Cerebellar nuclear complex (tissue), 1 donor: ENCODE measurements at regions not wholly inside any gene's neighbourhood (a gene's known extent, or its start where the extent isn't known, plus 50 kb on each side); places are given as distances from the start of the nearest gene placed in this dataset.

ENCODE experiments used
- DNase-seq, 2 experiments: peaks; one replicate each; lab custom pipeline; 2025; lab: John Stamatoyannopoulos, UW

DNA sequence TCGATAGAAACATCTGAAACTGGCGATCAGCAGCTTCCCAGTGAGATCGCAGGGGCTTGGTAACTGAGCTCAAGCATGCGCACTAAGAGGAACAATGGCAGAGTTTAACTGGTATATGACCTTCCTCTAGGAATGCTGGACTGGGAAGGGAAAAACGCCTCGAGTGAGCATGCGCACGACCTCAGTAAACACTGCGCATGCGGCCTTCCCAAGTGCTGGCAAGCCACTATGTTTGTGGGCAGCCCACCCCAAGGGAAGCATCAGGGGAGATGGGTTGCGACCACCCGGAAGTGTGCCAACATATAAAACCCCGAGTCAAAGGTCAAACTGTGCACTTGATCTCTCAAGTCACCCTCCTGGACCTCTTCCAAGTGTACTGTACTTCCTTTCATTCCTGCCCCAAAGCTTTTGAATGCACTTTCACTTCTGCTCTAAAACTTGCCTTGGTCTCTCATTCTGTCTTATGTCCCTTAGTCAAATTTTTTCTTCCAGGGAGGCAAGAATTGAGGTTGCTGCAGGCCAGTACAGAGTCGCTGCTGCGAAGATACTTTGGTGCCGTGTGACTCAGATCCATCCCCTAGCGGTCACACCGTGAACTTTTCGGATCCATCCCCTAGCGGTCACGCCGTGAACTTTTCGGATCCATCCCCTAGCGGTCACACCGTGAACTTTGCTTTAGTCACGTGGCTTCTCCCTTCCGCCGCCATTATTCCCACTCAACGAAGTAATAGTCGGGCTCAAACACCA lies 243.3 kb downstream of the FAM43A start:
- DNase-seq: no peak

- DNase-seq: no peak
Observed at GRCh38 chr3:194929578-194929960, 243.9 kb downstream of the FAM43A start.

GRCh38 chr3:194930377-194931204 lies 244.9 kb downstream of the FAM43A start:
- no peak for DNase-seq

- no peak for DNase-seq
Observed at GRCh38 chr3:194931347-194931746, 245.7 kb downstream of the FAM43A start.

DNA sequence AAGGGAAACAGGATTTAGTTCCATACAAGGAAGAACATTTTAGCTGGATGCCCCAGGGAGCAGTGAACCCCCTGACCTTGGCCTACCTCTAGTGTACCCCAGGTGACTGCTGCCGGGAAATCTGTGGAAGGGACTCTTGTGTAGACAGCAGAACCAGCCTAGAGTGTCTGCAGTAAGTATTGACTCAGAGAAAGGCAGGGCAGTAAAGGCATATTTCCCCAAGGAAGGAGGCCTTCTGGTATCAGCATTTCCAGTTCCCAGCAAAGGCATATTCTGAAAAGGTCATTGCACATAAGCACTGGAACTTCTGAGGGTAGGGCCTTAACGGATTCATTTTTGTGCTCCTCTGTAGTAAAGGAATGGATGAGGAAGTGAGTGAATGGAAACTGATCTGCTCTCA lies 246.2 kb downstream of the FAM43A start:
- no peak for DNase-seq

DNA sequence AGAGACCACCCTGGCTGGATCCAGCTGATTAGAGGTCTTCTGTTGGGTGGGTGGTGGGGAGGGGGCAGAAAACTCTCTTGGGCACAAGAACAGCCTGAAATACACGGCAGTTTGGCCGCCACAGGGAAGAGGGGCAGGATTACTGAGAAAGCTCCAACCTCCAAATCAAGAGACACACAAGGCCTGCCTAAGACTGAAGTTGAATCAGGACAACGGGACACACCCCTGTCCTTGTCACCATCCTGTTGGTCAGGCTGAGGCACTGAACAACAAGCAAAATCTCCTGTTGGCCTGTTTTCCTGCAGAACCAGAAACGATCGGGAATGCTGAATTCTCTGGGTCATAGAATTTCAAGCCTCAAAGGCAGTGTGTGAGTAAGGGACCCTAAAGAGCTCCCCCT lies 247.8 kb downstream of the FAM43A start:
- no peak for DNase-seq

- no peak for DNase-seq
Observed at GRCh38 chr3:194935061-194935460, 249.4 kb downstream of the FAM43A start.

DNA sequence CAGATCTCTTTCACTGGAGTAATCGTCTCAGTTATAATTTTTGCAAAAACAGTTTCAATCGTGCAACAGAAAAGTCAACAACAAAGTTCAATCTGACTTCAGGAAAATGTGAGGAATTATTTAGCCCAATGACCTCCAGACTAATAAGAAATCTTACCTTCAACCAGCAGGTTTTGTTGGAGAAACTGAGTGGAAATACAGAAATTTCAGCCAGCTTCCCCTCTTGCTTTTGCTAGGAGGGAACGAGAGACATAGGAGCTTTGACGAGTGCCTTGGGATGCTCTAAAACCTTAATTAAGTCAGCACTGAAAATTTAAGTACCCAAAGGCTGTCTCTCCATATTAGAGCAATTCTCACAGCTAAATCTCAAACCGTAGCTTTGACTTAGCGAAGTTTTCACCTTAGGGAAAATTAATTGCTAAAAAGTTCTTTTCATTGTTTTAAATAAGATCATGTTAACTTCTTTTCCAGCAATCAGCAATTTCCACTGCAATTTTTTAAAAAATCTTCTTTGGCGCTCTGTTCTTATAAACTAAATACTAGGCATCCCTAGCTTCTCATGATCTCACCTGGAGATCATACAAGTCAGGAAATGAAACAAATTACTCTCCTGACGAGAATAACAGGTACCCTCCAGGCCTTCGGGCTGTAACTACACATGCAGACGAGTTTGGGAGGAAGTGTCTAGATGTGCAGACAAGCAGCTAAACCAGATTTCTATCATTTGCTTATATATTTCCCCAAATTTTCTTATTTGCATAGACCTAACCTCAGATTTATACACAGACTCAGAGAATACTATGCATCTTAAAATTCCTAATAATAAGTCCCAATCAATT lies 250.2 kb downstream of the FAM43A start:
- no peak for DNase-seq

GRCh38 chr3:194936659-194937058 lies 251.0 kb downstream of the FAM43A start:
- no peak for DNase-seq

GRCh38 chr3:194937144-194937543 lies 251.5 kb downstream of the FAM43A start:
- no peak for DNase-seq

GRCh38 chr3:194937882-194938321 lies 252.2 kb downstream of the FAM43A start:
- no peak for DNase-seq

- DNase-seq: no peak
Observed at GRCh38 chr3:194938845-194939531, 253.3 kb downstream of the FAM43A start.

DNA sequence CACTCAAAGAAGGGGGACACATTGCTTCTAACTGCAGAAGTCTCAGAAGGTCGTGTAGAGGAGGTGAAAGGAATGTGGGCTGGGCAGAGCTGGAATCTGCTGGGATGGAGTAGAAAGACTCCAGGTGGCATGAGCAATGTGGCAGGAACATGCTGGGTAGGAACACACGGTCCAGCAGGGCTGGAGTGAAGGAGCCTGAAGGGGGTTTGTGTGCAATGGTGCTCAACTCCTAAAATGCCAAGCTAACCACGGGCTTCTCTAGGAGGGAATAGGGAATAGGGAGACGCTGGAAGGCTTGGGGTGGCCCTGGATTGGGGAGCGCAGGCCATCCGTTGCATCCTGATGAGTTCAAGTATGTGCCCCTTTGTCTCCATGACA lies 253.8 kb downstream of the FAM43A start:
- no peak for DNase-seq

DNA sequence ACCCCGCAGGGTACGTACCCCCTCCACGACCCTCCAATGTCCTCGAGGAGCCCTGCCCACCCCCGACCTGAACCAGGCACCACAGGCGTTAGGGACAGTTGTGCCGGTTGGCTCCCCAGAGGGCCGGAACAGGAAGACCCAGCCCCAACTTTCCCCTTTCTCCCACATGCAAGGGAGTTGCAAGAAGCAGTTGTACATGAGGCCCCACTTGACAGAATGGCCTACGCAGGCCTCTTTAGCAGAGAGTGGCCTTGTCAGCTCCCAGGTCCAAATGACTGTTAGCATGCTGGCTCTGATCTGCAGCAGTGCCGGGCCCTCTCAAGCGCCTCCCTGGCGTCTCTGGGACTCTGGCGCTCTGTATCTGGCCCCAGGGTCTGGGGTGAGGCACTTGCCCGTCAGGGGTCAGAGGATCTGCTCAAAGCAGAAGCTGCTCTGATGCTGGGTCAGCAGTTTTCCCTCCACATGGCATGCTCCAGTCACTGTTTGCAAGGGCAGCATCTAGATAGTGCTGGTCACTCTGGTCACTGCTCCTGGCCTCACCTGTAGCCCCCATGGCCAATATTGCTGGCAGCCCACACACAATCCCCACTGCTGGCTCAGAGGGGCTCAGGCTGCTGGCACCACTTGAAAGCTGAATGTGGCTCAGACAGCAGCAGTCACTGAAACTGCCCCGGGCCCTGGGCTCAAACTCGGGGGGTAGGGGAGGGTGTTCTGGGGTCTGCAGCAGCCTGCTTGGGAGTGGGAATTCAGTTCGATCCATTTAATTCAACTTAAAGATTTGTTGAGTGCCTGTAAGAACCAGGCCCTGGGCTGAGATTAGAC lies 254.5 kb downstream of the FAM43A start:
- no peak for DNase-seq

DNA sequence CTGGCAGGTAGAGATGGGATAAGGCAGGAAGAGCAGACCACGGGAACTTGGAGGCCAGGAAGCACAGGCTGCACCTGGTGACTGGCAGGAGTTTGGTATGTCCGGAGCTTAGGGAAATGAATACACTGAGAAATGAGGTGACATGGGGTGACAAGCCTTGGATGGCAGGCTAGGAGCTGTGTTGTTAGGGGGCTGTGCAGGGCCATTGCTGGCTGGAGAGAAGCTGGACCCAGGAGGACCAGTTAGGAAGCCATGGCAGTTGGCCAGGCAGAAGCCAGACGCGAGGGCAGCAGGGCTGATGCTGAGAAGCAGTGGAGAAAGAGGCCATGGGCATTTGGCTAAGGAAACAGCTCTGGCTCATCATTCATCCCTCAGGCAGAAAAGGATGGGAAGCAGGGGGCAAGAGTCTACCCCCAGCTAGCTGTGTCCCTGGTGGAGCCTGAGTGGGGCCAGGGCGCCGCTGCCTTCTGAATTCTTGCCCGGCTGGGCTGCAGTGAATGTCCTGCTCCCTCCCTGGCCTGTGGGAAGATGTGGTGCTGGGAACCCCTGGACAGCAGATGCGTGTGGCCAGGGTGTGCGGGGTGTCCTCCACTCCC lies 255.8 kb downstream of the FAM43A start:
- no peak for DNase-seq

DNA sequence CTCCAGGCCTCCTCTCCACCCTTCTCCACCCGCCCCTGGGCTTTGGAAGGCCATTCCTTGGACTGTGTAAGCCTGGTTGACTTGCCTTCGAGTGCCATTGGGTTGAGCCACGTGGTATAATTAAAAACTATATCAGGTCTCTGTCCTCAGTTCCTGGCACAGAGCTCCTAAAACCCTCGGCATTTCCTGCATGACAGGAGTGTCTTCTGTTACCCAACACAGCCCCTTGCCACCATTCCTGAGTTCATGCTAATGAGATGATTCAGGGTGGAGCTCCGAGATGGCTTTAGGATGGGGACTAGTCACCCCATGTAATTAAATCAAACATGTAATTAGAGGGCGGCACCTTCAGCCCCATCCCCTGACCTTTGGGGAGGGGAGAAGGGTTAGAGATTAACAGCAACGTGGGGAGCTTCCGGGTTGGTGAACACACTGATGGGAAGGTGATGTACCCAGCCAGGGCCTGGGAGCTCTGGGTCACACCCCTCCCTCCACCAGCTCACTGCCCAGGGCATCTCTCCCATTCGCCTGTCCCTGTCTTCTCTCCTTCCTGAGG lies 256.4 kb downstream of the FAM43A start:
- no peak for DNase-seq

DNA sequence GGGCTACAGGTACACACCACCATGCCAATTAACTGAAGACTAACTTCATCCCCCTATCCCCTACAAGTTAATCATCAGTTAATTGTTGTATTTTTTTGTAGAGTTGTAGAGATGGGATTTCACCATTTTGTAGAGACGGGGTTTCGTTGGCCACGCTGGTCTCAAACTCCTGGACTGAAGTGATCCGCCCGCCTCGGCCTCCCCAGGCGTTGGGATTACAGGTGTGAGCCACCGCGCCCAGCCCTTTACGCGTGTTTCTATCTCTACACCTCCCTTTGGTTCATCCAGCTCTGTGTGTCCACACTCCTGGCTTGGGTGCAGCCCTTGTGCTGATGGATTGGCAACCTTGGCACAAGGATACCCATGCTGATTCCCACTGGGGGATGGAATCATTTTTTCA lies 258.8 kb downstream of the FAM43A start:
- DNase-seq: no peak

DNA sequence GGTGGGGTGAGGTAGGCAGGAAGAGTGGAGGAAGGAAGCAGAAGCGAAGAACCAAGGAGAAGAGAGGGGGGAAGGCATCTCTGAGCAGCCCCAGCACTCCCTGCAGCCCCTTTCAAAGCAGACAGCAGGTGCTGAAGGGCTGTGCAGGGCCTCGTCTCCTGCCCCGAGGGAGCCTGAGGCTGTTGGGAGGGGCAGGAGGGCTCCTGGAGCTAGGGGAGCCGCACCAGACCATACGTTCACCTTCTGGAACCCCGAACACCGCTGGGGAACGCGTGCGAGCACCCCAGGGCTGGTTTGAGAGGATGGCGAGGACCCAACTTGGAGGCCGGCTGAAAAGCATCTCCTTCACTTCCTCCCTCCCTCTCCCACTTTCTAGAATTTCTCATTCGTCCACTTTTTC lies 259.8 kb downstream of the FAM43A start:
- no peak for DNase-seq

- DNase-seq: no peak
Observed at GRCh38 chr3:194946091-194946490, 260.4 kb downstream of the FAM43A start.

DNA sequence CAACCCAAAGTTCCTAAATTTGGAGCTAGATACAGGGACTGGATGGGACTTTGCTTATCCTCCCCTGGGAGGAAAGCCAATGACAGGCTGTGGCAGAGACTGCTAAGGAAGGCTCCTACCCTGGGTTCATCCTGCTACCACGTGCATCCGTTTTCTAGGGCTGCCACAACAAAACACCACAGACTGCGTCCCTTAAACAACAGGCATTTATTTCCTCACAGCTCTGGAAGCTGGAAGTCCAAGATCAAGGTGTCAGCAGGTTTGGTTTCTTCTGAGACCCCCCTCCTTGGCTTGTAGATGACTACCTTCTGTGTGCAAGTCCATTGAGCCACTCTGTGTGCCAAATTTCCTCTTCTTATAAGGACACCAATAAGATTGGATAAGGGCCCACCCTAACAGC lies 263.9 kb downstream of the FAM43A start:
- no peak for DNase-seq
